Immature natural killer cell (primary cell): ENCODE measurements at regions not wholly inside any gene's neighbourhood (a gene's known extent, or its start where the extent isn't known, plus 50 kb on each side); places are given as distances from the start of the nearest gene placed in this dataset.
A peak's percentile ranks its signal among the peaks of the same experiment; 100 is the strongest.

ENCODE experiments used
- DNase-seq, 3 donors: peaks; one replicate each; pipeline ENCODE4 v3.0.0; 2022; ENCODE audit warnings: mixed read lengths in 1 of 3
- H3K27ac Mint-ChIP-seq, 6 donors: one replicate each; pipeline ENCODE4 v1.8.0; 2020; ENCODE audit warnings: mixed read lengths in 6 of 6, mild to moderate bottlenecking in 5 of 6, inconsistent platforms in 4 of 6, moderate library complexity in 3 of 6
- H3K27me3 Mint-ChIP-seq, 3 donors: one replicate each; pipeline ENCODE4 v1.8.0; 2020 to 2021; ENCODE audit warnings: low read depth in 3 of 3, mild to moderate bottlenecking in 3 of 3, mixed read lengths in 3 of 3, moderate library complexity in 3 of 3, inconsistent platforms in 1 of 3
- H3K36me3 Mint-ChIP-seq, 3 donors: one replicate each; pipeline ENCODE4 v1.8.0; 2020; ENCODE audit warnings: mixed read lengths in 3 of 3, inconsistent platforms in 2 of 3, mild to moderate bottlenecking in 2 of 3
- H3K4me1 Mint-ChIP-seq, 2 donors: one replicate each; pipeline ENCODE4 v1.8.0; 2020; ENCODE audit warnings: inconsistent platforms in 2 of 2, mild to moderate bottlenecking in 2 of 2, mixed read lengths in 2 of 2, moderate library complexity in 1 of 2
- H3K4me3 Mint-ChIP-seq, 5 donors: one replicate each; pipeline ENCODE4 v1.8.0; 2020; ENCODE audit warnings: mild to moderate bottlenecking in 5 of 5, mixed read lengths in 5 of 5, inconsistent platforms in 3 of 5, moderate library complexity in 3 of 5
- H3K9me3 Mint-ChIP-seq, 6 donors: one replicate each; pipeline ENCODE4 v1.8.0; 2020; ENCODE audit warnings: mild to moderate bottlenecking in 6 of 6, mixed read lengths in 6 of 6, inconsistent platforms in 4 of 6, moderate library complexity in 3 of 6

DNA sequence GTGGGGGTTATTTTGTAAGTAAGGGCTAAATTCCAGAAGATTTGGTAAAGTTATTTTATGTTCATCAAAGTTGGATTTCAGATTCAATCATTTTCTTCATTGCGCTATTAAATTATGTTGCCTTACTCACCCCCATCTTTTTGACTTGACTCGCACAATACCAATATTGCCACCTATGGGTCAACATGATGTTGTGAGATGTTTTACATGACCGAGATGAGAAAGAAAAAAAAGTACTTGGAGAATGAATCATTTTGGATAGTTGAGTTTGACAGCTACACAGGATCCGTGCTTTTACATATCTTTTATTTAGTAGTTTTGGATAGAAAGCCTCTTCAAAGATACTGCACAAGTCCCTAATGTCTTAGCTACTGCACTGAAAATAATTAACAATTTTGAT lies 224.2 kb upstream of the EMCN start:
- Mint-ChIP-seq H3K9me3 (peaks cover 0 to 2% (median 0%) of the 10 kb centered on the region in 6 donors), H3K27me3 (peaks cover 0 to 3% (median 0%) of the 10 kb centered on the region in 3 donors), H3K4me3 (no peak overlapping the region), H3K4me1 (no peaks in the 10 kb centered on the region), H3K36me3 (no peaks in the 10 kb centered on the region), H3K27ac (no peak overlapping the region)
- no peak for DNase-seq

DNA sequence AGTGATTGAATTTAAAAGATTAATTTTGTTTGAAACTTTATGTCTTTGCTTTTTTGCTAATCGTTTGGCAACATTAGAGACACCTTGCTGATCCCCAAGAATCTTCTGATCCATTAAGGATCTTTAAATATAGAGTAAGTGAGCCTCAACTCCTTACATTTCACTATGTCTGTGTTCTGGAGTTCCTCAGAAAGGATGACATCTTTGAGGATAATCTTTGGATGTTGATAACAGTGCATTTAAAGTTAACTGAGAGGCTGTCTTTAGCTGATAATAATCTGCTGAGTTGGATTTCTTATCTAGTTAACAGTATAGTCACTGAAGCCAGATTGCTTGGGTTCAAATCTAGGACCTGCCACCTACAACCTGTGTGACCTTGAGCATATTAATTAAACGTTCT lies 221.6 kb upstream of the EMCN start:
- no peak for DNase-seq

DNA sequence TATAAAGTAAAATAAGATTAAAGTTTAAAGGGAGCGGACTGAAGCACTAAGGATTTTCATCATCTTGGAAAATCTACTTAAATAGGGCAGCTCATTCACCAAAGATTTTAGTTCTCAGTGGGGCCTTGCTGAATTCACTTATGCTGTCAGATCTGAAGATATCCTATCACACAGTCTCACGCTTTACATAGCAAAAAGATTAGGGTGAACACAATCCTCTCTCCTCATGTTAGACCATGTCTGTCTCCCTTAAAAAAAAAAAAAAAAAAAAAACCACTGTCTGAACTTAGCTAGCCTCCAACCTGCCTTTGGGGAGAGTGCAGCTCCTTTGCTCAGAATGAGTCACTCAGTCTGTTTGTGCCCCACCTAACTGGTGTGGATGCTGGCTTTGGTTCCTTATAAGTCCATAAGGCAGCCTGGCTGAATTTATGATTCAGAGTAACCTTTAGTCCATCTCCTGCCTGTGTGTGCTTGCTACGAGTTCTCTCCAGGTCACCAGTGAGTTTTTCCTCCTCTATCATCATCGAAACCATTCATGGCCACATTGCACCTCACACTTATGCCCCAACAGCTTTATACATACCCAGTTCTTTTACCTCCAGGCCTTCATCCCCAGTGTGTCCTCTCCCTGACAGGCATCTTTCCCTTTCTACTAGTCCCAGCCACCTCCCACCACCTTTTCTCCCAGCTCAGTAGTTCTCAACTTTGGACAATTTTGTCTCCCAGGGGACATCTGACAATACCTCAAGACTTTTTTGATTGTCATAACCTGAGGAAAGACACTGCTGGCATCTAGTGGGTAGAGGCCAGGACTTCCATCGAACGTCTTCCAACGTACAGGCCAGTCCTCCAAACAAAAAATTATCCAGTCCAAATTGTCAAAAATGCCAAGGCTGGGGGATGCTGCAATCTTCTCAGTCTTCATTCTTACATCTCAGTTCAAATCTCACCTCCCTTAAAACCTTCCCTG lies 220.7 kb upstream of the EMCN start:
- no peaks in the 10 kb centered on the region for H3K36me3 Mint-ChIP-seq
- peaks cover 0 to 8% (median 4%) of the 10 kb centered on the region in 6 donors for H3K9me3 Mint-ChIP-seq
- H3K27ac Mint-ChIP-seq: peak overlapping the region in 1 of 6 donors; percentile 9
- no peak overlapping the region for H3K4me3 Mint-ChIP-seq
- H3K27me3 Mint-ChIP-seq: peaks cover 0 to 1% (median 0%) of the 10 kb centered on the region in 3 donors
- no peak for DNase-seq
- H3K4me1 Mint-ChIP-seq: no peaks in the 10 kb centered on the region

More for the DNA sequence above, 221.6 kb upstream of the EMCN start:
- Mint-ChIP-seq H3K27me3 (no peaks in the 10 kb centered on the region), H3K27ac (no peak overlapping the region), H3K36me3 (no peaks in the 10 kb centered on the region), H3K4me1 (no peaks in the 10 kb centered on the region), H3K9me3 (peaks cover 0 to 2% (median 0%) of the 10 kb centered on the region in 6 donors), H3K4me3 (no peak overlapping the region)

DNA sequence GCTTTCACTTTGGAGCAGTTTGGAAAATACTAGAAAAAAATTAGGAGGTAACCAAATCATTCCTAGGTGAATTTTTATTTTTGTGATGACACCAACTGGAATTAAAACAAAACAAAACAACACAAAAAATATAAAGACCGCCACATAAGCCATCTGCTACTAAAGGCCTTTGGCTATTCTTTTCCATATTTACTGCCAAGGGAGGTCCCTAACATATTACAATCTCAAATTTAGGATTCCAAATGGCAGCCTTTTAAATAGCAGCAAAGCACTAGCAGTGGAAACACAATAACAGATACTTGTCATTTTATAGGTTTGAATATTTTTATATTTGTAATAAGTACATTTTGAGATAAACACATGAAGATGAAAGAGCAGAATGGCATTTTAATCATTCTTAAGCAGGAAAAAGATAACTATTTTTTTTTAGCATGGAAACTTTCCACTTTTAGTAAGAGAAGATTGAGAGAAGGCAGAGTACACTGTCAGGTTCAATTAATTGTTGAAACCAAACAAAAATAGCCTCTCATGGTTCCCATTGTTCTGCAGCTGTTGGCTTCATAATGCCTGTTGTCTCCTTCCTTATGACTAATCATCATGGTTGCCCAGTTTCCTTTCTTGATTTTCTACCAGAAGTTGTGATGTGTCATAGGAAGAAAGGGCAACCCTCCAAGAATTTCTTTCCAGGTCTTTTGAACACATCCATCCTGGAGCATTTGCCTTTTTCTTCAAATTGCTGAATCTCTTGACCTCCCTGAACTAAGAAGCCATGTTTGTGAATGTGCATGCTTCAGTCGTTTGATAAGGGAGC lies 219.0 kb upstream of the EMCN start:
- peaks cover 0 to 3% (median 0%) of the 10 kb centered on the region in 3 donors for H3K27me3 Mint-ChIP-seq
- peaks cover 0 to 3% (median 0%) of the 10 kb centered on the region in 3 donors for H3K36me3 Mint-ChIP-seq
- no peaks in the 10 kb centered on the region for H3K4me1 Mint-ChIP-seq
- DNase-seq: no peak
- H3K27ac Mint-ChIP-seq: no peak overlapping the region
- H3K9me3 Mint-ChIP-seq: peaks cover 0 to 10% (median 5%) of the 10 kb centered on the region in 6 donors
- H3K4me3 Mint-ChIP-seq: no peak overlapping the region

DNA sequence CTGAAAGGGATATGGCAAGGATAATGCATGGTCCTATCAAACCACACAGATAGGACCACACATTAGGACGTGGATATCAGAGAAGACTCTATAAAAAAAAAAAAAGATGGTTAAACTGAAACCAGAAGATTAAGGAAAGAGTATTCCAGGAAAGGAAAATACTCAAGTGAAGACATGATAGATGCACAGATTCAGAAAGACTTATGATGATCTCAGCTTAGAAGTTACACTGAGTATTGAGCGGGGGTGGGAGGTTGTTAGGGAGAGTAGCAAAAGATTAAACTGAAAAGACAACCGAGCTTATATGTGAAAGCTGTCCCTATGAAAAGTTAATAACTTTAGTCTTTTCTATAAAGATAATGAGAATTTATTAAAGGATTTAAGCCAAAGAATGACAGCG lies 211.0 kb upstream of the EMCN start:
- H3K4me1 Mint-ChIP-seq: no peaks in the 10 kb centered on the region
- peaks cover 0 to 3% (median 0%) of the 10 kb centered on the region in 3 donors for H3K36me3 Mint-ChIP-seq
- H3K9me3 Mint-ChIP-seq: peaks cover 0 to 7% (median 2%) of the 10 kb centered on the region in 6 donors
- H3K27ac Mint-ChIP-seq: no peak overlapping the region
- no peak overlapping the region for H3K4me3 Mint-ChIP-seq
- peaks cover 2 to 4% (median 3%) of the 10 kb centered on the region in 3 donors for H3K27me3 Mint-ChIP-seq
- no peak for DNase-seq

DNA sequence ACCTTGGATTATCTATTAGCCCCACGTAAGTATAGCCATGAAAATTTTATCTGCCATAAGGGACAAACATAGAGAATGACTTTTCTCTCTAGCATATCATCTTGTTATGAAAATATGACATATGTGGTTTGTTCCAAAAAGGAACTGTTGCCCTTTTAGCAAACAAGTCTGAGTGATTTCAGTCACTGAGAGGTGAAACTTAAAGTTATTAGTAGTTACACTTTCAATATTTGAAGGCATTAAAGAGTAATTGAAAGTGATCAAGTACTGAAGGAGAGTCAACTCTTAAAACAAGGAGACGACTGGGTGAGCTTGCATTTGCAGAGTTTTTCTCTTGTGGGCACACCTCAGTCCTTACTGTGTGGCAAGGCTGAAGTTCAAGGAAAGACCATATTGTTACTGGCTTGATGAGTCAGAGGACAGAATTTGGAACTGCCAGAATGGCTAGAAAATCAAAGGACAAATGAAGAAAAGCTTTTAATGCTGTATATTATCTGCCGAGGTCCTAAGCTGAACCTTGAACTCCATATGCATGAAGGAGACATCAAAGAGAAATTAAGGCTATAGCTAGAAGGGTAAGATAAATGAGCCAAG lies 205.1 kb upstream of the EMCN start:
- Mint-ChIP-seq H3K27ac (no peak overlapping the region), H3K4me3 (no peak overlapping the region), H3K27me3 (peaks cover 1 to 2% (median 2%) of the 10 kb centered on the region in 3 donors), H3K36me3 (peaks cover 0 to 8% (median 6%) of the 10 kb centered on the region in 3 donors), H3K9me3 (peaks cover 0 to 6% (median 1%) of the 10 kb centered on the region in 6 donors), H3K4me1 (no peaks in the 10 kb centered on the region)
- DNase-seq: no peak

DNA sequence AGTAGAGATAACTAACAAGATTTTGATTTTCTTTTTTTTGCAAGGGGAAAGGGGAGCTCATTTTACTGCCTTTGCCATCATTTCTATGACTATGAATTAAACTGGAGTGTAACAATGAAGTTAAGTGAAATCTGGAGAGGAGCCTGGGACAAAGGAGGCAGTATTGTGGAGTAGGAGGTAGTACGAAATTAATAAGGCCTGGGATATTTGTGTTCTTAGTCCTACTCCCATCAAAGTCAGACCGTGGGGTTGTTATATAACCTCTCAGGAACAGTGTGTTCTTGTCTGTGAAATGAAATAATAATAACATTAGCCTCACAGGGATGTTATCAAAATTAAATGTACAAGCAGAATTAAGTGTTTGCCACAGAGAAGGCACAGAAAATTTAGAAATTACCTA lies 204.3 kb upstream of the EMCN start:
- Mint-ChIP-seq H3K4me3 (no peak overlapping the region), H3K4me1 (no peaks in the 10 kb centered on the region), H3K36me3 (peaks cover 0 to 8% (median 6%) of the 10 kb centered on the region in 3 donors), H3K27me3 (peaks cover 1 to 2% (median 2%) of the 10 kb centered on the region in 3 donors), H3K27ac (no peak overlapping the region), H3K9me3 (peaks cover 0 to 6% (median 1%) of the 10 kb centered on the region in 6 donors)
- no peak for DNase-seq

DNA sequence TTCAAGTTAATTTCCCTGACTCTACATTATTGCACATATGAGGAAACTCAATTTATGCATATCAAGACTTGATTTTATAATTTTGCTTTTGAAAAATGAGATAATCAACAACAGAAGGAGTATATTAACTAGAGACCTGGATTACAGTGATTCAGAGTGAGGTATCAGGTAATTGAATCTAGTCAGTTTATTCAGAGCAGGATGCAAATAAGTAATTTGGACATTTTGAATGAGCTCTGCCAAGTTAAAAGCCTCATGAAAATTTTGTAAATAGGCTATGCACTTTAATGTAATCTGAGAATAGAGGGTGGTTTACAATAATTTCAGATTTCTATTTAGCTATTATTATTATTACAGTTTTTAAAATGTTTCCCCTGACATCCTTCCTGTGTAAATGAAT lies 203.7 kb upstream of the EMCN start:
- Mint-ChIP-seq H3K27me3 (peaks cover 1 to 2% (median 2%) of the 10 kb centered on the region in 3 donors), H3K9me3 (peaks cover 0 to 6% (median 2%) of the 10 kb centered on the region in 6 donors), H3K4me1 (no peaks in the 10 kb centered on the region), H3K4me3 (no peak overlapping the region), H3K36me3 (peaks cover 0 to 8% (median 6%) of the 10 kb centered on the region in 3 donors), H3K27ac (no peak overlapping the region)
- no peak for DNase-seq

DNA sequence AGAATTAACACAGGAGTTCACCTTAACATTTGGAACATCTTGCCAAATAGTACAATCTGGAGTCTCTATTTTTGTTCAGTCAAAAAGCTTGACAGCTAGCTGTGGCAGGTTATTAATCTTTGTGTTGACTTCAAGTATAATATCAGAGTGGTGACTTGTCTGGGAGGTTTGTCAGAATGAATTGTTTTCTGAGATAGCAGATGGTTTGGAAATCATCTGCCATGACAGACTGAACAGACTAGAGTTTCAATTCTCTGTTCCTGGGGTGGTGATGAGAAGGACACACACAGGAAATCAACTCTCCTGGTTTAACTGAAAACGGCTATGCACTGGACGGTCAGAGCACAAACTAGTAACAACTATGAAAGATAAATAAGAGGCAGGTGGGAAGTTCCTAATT lies 203.3 kb upstream of the EMCN start:
- Mint-ChIP-seq H3K27ac (no peak overlapping the region), H3K9me3 (peaks cover 0 to 6% (median 2%) of the 10 kb centered on the region in 6 donors), H3K27me3 (peaks cover 1 to 2% (median 2%) of the 10 kb centered on the region in 3 donors), H3K4me1 (no peaks in the 10 kb centered on the region), H3K36me3 (peaks cover 0 to 8% (median 6%) of the 10 kb centered on the region in 3 donors), H3K4me3 (no peak overlapping the region)
- no peak for DNase-seq

DNA sequence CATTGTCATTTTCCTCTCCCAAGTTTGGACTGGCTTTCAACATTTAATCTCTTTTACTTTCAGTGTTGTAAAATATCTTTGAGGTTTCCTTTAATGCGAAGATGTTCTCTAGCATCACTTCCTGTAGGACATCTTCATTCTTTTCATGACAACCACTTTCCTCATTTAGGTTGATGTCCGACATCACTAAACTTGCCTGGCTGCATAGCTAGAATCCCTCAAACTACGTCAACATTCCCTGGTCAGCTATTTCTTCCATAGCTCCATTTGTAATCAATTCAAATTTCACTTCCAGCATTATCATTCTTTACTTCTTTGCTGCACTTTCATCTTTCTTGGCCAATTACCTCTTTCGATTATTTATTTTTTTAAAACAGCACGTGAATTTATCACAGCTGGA lies 198.6 kb upstream of the EMCN start:
- H3K4me3 Mint-ChIP-seq: no peak overlapping the region
- H3K4me1 Mint-ChIP-seq: no peaks in the 10 kb centered on the region

DNA sequence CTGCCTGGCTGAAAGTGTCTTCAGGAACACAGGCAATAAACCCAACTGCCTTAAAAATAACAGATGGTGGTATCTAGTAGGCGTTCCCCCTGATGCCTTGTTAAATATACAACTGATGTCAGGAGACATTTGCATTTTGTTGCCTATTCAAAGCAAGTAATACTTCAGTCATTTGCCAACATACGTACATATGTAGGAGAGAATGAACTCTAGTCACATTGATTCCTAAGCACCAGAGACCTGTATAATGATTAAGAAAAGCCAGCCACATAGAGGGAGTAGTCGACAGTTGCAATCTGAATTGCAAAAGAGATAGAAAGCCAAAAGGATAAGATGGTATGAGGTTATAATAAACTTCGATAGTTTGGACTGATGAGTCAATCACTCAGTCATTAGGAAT lies 191.0 kb upstream of the EMCN start:
- DNase-seq: no peak
- no peaks in the 10 kb centered on the region for H3K36me3 Mint-ChIP-seq
- no peak overlapping the region for H3K4me3 Mint-ChIP-seq
- no peaks in the 10 kb centered on the region for H3K4me1 Mint-ChIP-seq
- no peak overlapping the region for H3K27ac Mint-ChIP-seq
- peaks cover 0 to 3% (median 0%) of the 10 kb centered on the region in 6 donors for H3K9me3 Mint-ChIP-seq
- peaks cover 0 to 2% (median 0%) of the 10 kb centered on the region in 3 donors for H3K27me3 Mint-ChIP-seq

More for the DNA sequence above, 198.6 kb upstream of the EMCN start:
- Mint-ChIP-seq H3K27me3 (peaks cover 0 to 2% (median 1%) of the 10 kb centered on the region in 3 donors), H3K9me3 (peaks cover 2 to 14% (median 2%) of the 10 kb centered on the region in 6 donors), H3K36me3 (peaks cover 0 to 6% (median 4%) of the 10 kb centered on the region in 3 donors), H3K27ac (no peak overlapping the region)
- no peak for DNase-seq

DNA sequence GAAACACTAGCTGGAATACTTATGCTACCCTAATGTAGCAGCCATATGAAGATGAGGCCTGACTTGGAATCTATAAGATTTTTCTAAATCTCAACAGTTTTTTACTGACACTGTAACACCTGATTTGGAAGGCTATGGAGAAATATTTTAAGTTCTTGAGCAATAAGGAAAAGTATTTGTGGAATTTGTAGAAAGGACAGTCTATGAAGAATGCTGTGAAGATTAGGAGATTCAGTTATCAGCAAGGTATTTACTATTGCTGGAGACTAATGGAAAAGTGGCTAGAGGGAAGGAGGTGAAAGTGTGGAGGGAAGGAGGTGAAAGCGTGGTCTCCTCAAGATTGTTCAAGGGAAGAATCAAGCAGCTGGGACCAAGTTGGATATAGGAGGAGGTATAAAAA lies 190.0 kb upstream of the EMCN start:
- no peaks in the 10 kb centered on the region for H3K4me1 Mint-ChIP-seq
- no peak overlapping the region for H3K4me3 Mint-ChIP-seq
- H3K9me3 Mint-ChIP-seq: peaks cover 0 to 3% (median 0%) of the 10 kb centered on the region in 6 donors
- no peak overlapping the region for H3K27ac Mint-ChIP-seq
- H3K36me3 Mint-ChIP-seq: no peaks in the 10 kb centered on the region
- peaks cover 0 to 2% (median 0%) of the 10 kb centered on the region in 3 donors for H3K27me3 Mint-ChIP-seq
- DNase-seq: no peak

DNA sequence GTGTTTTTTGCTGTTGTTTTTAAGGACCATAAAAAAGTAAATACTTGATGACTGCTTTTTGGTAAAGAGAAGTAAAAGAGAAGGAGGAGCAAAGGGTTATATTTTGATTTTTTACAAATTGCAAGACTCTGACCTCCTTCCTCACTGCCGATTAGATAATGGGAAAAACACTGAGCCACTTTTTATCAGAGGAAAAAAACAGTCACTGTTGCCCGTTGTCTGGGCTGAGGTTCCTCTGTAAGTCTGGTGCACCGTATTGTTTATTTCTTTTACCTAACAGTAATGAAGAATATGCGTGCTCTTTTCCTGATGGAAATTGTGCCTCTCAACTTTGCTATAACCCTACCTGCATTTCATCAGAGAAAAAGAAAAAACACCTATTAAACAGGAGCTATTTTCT lies 178.7 kb upstream of the EMCN start:
- H3K4me1 Mint-ChIP-seq: peaks cover 2 to 5% of the 10 kb centered on the region in 2 donors
- peaks cover 0 to 3% (median 0%) of the 10 kb centered on the region in 3 donors for H3K36me3 Mint-ChIP-seq
- H3K27me3 Mint-ChIP-seq: peaks cover 2 to 4% (median 3%) of the 10 kb centered on the region in 3 donors
- H3K9me3 Mint-ChIP-seq: peaks cover 0 to 4% (median 0%) of the 10 kb centered on the region in 6 donors
- DNase-seq: no peak
- no peak overlapping the region for H3K27ac Mint-ChIP-seq
- no peak overlapping the region for H3K4me3 Mint-ChIP-seq
